8988T (cell line): ENCODE measurements at regions not wholly inside any gene's neighbourhood (a gene's known extent, or its start where the extent isn't known, plus 50 kb on each side); places are given as distances from the start of the nearest gene placed in this dataset.

Experiments
- DNase-seq: peaks from one replicate; pipeline ENCODE4 v3.0.0; 2011

GRCh38 chr16:51407921-51408320 lies 256.9 kb upstream of the SALL1 start:
- no peak for DNase-seq

- no peak for DNase-seq
Observed at GRCh38 chr16:51407199-51407598, 256.1 kb upstream of the SALL1 start.

- DNase-seq = no peak
Observed at GRCh38 chr16:51405361-51405760, 254.3 kb upstream of the SALL1 start.

GRCh38 chr16:51404386-51404785 lies 253.3 kb upstream of the SALL1 start:
- DNase-seq = no peak

GRCh38 chr16:51402785-51403184 lies 251.7 kb upstream of the SALL1 start:
- DNase-seq = no peak

GRCh38 chr16:51402298-51402697 lies 251.2 kb upstream of the SALL1 start:
- DNase-seq = no peak

- no peak for DNase-seq
Observed at GRCh38 chr16:51401673-51402072, 250.6 kb upstream of the SALL1 start.

- no peak for DNase-seq
Observed at GRCh38 chr16:51399908-51400670, 249.0 kb upstream of the SALL1 start.

- no peak for DNase-seq
Observed at GRCh38 chr16:51394421-51394820, 243.4 kb upstream of the SALL1 start.

GRCh38 chr16:51393381-51394005 lies 242.4 kb upstream of the SALL1 start:
- no peak for DNase-seq

GRCh38 chr16:51392521-51393187 lies 241.6 kb upstream of the SALL1 start:
- DNase-seq = no peak

GRCh38 chr16:51391798-51392511 lies 240.9 kb upstream of the SALL1 start:
- DNase-seq = no peak

GRCh38 chr16:51390877-51391276 lies 239.8 kb upstream of the SALL1 start:
- no peak for DNase-seq

- no peak for DNase-seq
Observed at GRCh38 chr16:51389881-51390280, 238.8 kb upstream of the SALL1 start.

- no peak for DNase-seq
Observed at GRCh38 chr16:51388516-51388951, 237.5 kb upstream of the SALL1 start.

- no peak for DNase-seq
Observed at GRCh38 chr16:51383909-51384308, 232.8 kb upstream of the SALL1 start.

GRCh38 chr16:51382940-51383339 lies 231.9 kb upstream of the SALL1 start:
- no peak for DNase-seq

GRCh38 chr16:51382211-51382610 lies 231.1 kb upstream of the SALL1 start:
- no peak for DNase-seq

GRCh38 chr16:51376080-51376479 lies 225.0 kb upstream of the SALL1 start:
- DNase-seq = no peak

- no peak for DNase-seq
Observed at GRCh38 chr16:51374790-51375189, 223.7 kb upstream of the SALL1 start.

- DNase-seq = no peak
Observed at GRCh38 chr16:51374346-51374745, 223.3 kb upstream of the SALL1 start.

GRCh38 chr16:51365715-51366114 lies 214.6 kb upstream of the SALL1 start:
- DNase-seq = no peak
